Body of pancreas (tissue), 4 donors: ENCODE measurements at regions not wholly inside any gene's neighbourhood (a gene's known extent, or its start where the extent isn't known, plus 50 kb on each side); places are given as distances from the start of the nearest gene placed in this dataset.
A peak's percentile ranks its signal among the peaks of the same experiment; 100 is the strongest.
"Not testable (repeated sequence)": the region's sequence is repeated elsewhere in the genome, so short reads cannot be mapped to it uniquely, and the experiment has no call there.

Experiments used
- ATAC-seq: fragments of 150-250 bp; one replicate; pipeline ENCODE4 v1.9.1; 2016
- DNase-seq, 4 donors: peaks; one replicate each; pipeline ENCODE4 v3.0.0-alpha.2; 2019
- H3K27ac ChIP-seq, 4 donors: fragments of 200-600 bp; sonication (generic); 1 replicate in 3 of 4; 2 replicates in 1 of 4; pipeline versions ENCODE4 v1.5.1 to v1.6.1; 2016 to 2019; ENCODE audit warnings: mild to moderate bottlenecking in 1 of 4, mixed read lengths in 1 of 4, moderate library complexity in 1 of 4
- H3K27me3 ChIP-seq, 2 donors: fragments of 200-600 bp; sonication (generic); one replicate each; pipeline ENCODE4 v1.6.0; 2016; ENCODE audit warnings: mild to moderate bottlenecking in 1 of 2
- H3K36me3 ChIP-seq, 2 donors: fragments of 200-600 bp; sonication (generic); replicated peaks in 1 of 2; 2 replicates each; pipeline ENCODE4 v1.5.1; 2016; ENCODE audit warnings: low read depth in 2 of 2; ENCODE audit not compliant: insufficient read depth in 1 of 2
- H3K4me1 ChIP-seq: fragments of 200-600 bp; sonication (generic); one replicate; pipeline ENCODE4 v1.6.0; 2016
- H3K4me3 ChIP-seq, 2 donors: fragments of 200-600 bp; sonication (generic); 1 replicate in 1 of 2; 2 replicates in 1 of 2; pipeline ENCODE4 v1.5.1; 2016 to 2019
- H3K9me3 ChIP-seq, 3 donors: fragments of 200-600 bp; sonication (generic); 1 replicate in 2 of 3; 2 replicates in 1 of 3; pipeline ENCODE4 v1.5.1; 2016
- POLR2A ChIP-seq, 3 donors: fragments of 450-650 bp; IDR thresholded peaks; one replicate each; pipeline ENCODE4 v1.6.1; 2016; ENCODE audit warnings: antibody characterized with exemption in 3 of 3, mild to moderate bottlenecking in 2 of 3
- WGBS, 2 donors: methylation state at CpG; one replicate each; pipeline ENCODE4 v1.1.5; 2017; 5-methylcytosine and 5-hydroxymethylcytosine counted together
- intact Hi-C: fragments of 100-400 bp; cut with DNase I; formaldehyde crosslinking; loops from one replicate; pipeline ENCODE4 v1.15.1; 2023
- TF ChIP-seq, protein P1 (sequence below), 7 experiments: fragments of 450-650 bp in 4 of 7; fragments of 200-600 bp in 3 of 7; sonication (generic) in 3 of 7; IDR thresholded peaks; one replicate each; pipeline ENCODE4 v1.5.1; 2016 to 2019; ENCODE audit warnings: antibody characterized with exemption in 7 of 7

GRCh38 chr9:124121725-124122124 lies 110.2 kb downstream of the LHX2 start:
- intact Hi-C loops: no loop called here
- Histone ChIP-seq H3K27ac (no peak overlapping the region), H3K36me3 (no peaks in the 10 kb centered on the region), H3K9me3 (peaks cover 0 to 10% (median 0%) of the 10 kb centered on the region in 3 donors), H3K4me1 (no peaks in the 10 kb centered on the region), H3K27me3 (no peaks in the 10 kb centered on the region), H3K4me3 (no peak overlapping the region)
- DNase-seq: no peak
- TF ChIP-seq, protein P1, sequence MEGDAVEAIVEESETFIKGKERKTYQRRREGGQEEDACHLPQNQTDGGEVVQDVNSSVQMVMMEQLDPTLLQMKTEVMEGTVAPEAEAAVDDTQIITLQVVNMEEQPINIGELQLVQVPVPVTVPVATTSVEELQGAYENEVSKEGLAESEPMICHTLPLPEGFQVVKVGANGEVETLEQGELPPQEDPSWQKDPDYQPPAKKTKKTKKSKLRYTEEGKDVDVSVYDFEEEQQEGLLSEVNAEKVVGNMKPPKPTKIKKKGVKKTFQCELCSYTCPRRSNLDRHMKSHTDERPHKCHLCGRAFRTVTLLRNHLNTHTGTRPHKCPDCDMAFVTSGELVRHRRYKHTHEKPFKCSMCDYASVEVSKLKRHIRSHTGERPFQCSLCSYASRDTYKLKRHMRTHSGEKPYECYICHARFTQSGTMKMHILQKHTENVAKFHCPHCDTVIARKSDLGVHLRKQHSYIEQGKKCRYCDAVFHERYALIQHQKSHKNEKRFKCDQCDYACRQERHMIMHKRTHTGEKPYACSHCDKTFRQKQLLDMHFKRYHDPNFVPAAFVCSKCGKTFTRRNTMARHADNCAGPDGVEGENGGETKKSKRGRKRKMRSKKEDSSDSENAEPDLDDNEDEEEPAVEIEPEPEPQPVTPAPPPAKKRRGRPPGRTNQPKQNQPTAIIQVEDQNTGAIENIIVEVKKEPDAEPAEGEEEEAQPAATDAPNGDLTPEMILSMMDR (IDR thresholded peaks at IDR 0.05): no peak
- TF ChIP-seq POLR2A (IDR thresholded peaks at IDR 0.05): no peak
- ATAC-seq: no peak
- 44 to 100% methylated on average over 1 of the region's 1 CpG for WGBS, 2 donors

DNA sequence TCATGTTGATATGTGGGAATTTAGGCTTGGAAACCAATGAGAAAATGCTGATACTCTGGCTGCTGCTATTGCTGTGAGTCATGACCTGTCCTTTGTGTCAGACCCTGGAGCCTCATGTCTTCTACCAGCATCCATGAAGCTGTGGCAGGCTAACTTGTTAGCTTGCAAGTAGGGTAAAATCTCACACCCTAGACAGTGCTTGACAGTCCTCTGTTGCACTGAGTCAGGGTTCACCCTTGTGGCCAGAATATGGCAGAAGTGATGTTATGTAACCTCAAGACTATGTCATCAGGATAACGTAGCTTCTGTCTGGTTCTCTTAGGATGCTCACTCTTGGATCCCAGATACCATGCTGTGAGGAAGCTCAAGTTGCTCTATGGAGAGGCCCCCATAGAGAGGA lies 110.8 kb downstream of the LHX2 start:
- DNase-seq: no peak
- WGBS, 2 donors: 82% methylated on average over 1 of the region's 1 CpG; no CpG with 5 or more reads in 1 of the 2 donors

GRCh38 chr9:124122813-124123462 lies 111.4 kb downstream of the LHX2 start:
- WGBS, 2 donors: 50 to 71% methylated on average over 3 of the region's 3 CpGs
- Histone ChIP-seq H3K27me3 (no peaks in the 10 kb centered on the region), H3K4me1 (no peaks in the 10 kb centered on the region), H3K9me3 (peaks cover 0 to 10% (median 0%) of the 10 kb centered on the region in 3 donors), H3K4me3 (no peak overlapping the region), H3K36me3 (no peaks in the 10 kb centered on the region), H3K27ac (no peak overlapping the region)
- TF ChIP-seq, protein P1 (IDR thresholded peaks at IDR 0.05): peak in 4 of 7 experiments; percentile 13 to 32 (median 21)
- TF ChIP-seq POLR2A (IDR thresholded peaks at IDR 0.05): no peak
- no peak for DNase-seq
- intact Hi-C loops: no loop called here
- ATAC-seq: no peak

More for the DNA sequence above, 110.8 kb downstream of the LHX2 start:
- intact Hi-C loops: no loop called here
- Histone ChIP-seq H3K4me1 (no peaks in the 10 kb centered on the region), H3K36me3 (no peaks in the 10 kb centered on the region), H3K27me3 (no peaks in the 10 kb centered on the region), H3K9me3 (peaks cover 0 to 10% (median 0%) of the 10 kb centered on the region in 3 donors), H3K4me3 (no peak overlapping the region), H3K27ac (no peak overlapping the region)
- ATAC-seq: no peak
- TF ChIP-seq, protein P1 (IDR thresholded peaks at IDR 0.05): no peak
- TF ChIP-seq POLR2A (IDR thresholded peaks at IDR 0.05): no peak

DNA sequence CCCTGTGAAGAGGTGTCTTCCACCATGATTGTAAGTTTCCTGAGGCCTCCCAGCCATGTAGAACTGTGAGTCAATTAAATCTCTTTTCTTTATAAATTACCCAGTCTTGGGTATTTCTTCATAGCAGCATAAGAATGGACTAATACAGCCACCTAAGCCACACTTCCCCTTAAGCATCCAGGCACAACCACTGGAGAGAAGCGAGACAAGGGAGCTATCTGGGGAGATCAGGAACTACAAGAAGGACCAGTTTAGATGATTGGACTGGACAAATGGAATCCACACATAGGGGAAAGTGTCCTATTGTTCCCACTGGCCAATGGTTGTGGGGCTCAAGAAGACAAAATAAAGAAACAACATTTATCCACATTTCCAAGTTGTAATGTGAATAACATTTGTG lies 112.1 kb downstream of the LHX2 start:
- H3K27me3 ChIP-seq, ATAC-seq, H3K4me3 ChIP-seq, H3K36me3 ChIP-seq, intact Hi-C loops, H3K4me1 ChIP-seq, H3K9me3 ChIP-seq, H3K27ac ChIP-seq, DNase-seq: not testable (repeated sequence)
- 70 to 92% methylated on average over 1 of the region's 1 CpG for WGBS, 2 donors

- no peak for ATAC-seq
- Histone ChIP-seq H3K27me3 (no peaks in the 10 kb centered on the region), H3K4me3 (no peak overlapping the region), H3K4me1 (no peaks in the 10 kb centered on the region), H3K36me3 (no peaks in the 10 kb centered on the region), H3K27ac (no peak overlapping the region), H3K9me3 (peaks cover 0 to 10% (median 0%) of the 10 kb centered on the region in 3 donors)
- TF ChIP-seq POLR2A (IDR thresholded peaks at IDR 0.05): no peak
- TF ChIP-seq, protein P1 (IDR thresholded peaks at IDR 0.05): no peak
- DNase-seq: no peak
- WGBS, 2 donors: 53 to 77% methylated on average over 8 to 19 of the region's 19 CpGs
- intact Hi-C loops: no loop called here
Measured at GRCh38 chr9:124124729-124125650, 113.4 kb downstream of the LHX2 start.
